ENCODE measurements at regions not wholly inside any gene's neighbourhood (a gene's known extent, or its start where the extent isn't known, plus 50 kb on each side); places are given as distances from the start of the nearest gene placed in this dataset.

DNA sequence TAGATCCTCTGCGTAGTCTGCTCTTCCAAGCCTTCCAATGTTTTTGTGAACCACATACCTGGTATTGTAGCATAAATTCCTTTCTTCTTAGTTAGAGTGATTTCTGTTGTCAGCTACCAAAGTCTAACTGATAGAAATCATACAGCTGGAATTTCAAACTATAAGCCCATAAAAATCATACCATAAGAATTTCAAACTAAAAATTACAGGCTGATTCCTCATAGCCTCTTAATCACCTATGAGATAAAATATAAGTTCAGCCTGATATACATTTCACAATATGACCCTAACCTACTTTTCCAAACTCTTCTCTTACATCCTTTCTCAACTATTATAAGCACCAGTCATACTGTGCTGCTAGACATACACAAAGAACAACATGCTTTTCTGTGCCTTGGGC is 64.8 kb downstream of the PTHLH start:
- DNase-seq = no peak
- intact Hi-C loops (cut with DNase I) = no loop called here
- Histone ChIP-seq H3K27me3 (ENCODE audit: control insufficient read depth in 1 of 2, insufficient read depth in 2 of 2, low read length in 1 of 2) (no peaks in the 10 kb centered on the region), H3K36me3 (ENCODE audit: control insufficient read depth in 1 of 2, insufficient read depth in 2 of 2, low read length in 1 of 2) (no peaks in the 10 kb centered on the region), H3K4me1 (ENCODE audit: control insufficient read depth in 1 of 2, insufficient read depth in 2 of 2, low read length in 2 of 2) (peaks cover 0 to 4% of the 10 kb centered on the region in 2 donors), H3K27ac (ENCODE audit: low read depth in 1 of 2, low read length in 2 of 2) (no peak overlapping the region), H3K9me3 (ENCODE audit: control insufficient read depth, low read length) (no peaks in the 10 kb centered on the region), H3K4me3 (ENCODE audit: low read length in 2 of 2) (no peak overlapping the region)
- 93 to 96% methylated on average over 1 of the region's 1 CpG for WGBS, 2 donors
- ATAC-seq (ENCODE audit: low FRiP score) = no peak

DNA sequence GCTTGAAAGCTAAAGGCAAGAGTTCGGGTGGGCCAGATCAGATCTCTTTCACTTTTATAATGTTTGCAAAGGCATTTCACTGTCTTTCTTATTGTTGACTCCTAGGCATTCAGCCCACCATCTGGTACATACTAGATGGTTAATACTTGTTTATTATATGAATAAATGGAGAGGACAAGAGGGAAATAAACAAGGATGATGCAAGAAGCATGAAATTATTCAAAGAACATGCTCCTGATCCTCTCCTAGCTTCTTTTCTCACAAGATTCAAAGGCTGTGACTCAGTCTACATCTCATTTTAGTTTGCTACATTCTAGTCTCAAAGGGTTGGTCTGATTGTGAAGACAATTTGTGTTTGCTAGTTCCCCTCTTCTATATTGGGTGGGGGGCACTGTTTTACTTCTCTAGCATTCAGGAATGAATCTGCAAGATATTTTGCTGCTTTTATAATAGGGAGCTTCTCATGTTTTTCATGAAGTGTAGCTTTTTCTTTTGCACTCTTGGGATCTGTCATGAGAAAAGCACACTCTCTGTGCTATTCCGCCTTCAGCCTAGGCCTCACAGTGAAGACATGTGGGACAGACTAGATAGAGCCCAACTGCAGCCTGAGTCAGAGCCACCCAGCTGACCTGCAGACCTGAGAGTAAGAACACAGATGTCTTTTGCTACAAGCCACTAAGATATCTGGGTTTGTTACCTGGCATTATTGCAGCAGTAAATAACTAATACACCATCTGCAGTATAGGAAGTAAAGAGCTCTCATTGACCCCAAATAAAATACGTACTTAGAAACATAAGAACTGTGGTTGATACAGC is 65.7 kb downstream of the PTHLH start:
- intact Hi-C loops (cut with DNase I) = no loop called here
- Histone ChIP-seq H3K4me1 (ENCODE audit: control insufficient read depth in 1 of 2, insufficient read depth in 2 of 2, low read length in 2 of 2) (peaks cover 0 to 4% of the 10 kb centered on the region in 2 donors), H3K9me3 (ENCODE audit: control insufficient read depth, low read length) (no peaks in the 10 kb centered on the region), H3K27me3 (ENCODE audit: control insufficient read depth in 1 of 2, insufficient read depth in 2 of 2, low read length in 1 of 2) (no peaks in the 10 kb centered on the region), H3K27ac (ENCODE audit: low read depth in 1 of 2, low read length in 2 of 2) (no peak overlapping the region), H3K4me3 (ENCODE audit: low read length in 2 of 2) (no peak overlapping the region), H3K36me3 (ENCODE audit: control insufficient read depth in 1 of 2, insufficient read depth in 2 of 2, low read length in 1 of 2) (no peaks in the 10 kb centered on the region)
- 93 to 97% methylated on average over 3 of the region's 3 CpGs for WGBS, 2 donors
- no peak for ATAC-seq (ENCODE audit: low FRiP score)
- DNase-seq = no peak

DNA sequence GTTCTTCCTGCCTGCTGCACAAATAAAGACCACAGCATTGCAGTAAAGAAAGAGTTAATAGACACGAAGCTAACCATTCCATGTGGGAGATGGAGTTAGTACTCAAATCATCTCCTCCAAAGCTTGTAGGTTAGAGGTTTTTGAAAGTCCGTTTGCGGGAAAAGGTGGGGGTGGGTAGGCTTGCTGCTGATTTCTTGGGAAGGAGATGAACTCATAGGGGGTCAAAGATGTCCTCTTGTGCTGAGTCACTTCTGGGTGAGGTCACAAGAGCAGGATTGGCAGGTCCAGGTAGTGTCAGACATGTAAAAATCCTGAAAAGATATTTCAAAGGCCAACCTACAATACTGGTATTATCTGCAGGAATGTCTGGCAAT is 66.4 kb downstream of the PTHLH start:
- H3K4me3 ChIP-seq (ENCODE audit: low read length in 2 of 2) = no peak overlapping the region
- H3K27ac ChIP-seq (ENCODE audit: low read depth in 1 of 2, low read length in 2 of 2) = no peak overlapping the region
- ATAC-seq (ENCODE audit: low FRiP score) (no peak), DNase-seq (no peak)
- no peaks in the 10 kb centered on the region for H3K9me3 ChIP-seq (ENCODE audit: control insufficient read depth, low read length)
- H3K27me3 ChIP-seq (ENCODE audit: control insufficient read depth in 1 of 2, insufficient read depth in 2 of 2, low read length in 1 of 2) = no peaks in the 10 kb centered on the region
- peaks cover 0 to 4% of the 10 kb centered on the region in 2 donors for H3K4me1 ChIP-seq (ENCODE audit: control insufficient read depth in 1 of 2, insufficient read depth in 2 of 2, low read length in 2 of 2)
- H3K36me3 ChIP-seq (ENCODE audit: control insufficient read depth in 1 of 2, insufficient read depth in 2 of 2, low read length in 1 of 2) = no peaks in the 10 kb centered on the region
- intact Hi-C loops (cut with DNase I) = no loop called here
- 89 to 90% methylated on average over 3 of the region's 3 CpGs for WGBS, 2 donors

DNA sequence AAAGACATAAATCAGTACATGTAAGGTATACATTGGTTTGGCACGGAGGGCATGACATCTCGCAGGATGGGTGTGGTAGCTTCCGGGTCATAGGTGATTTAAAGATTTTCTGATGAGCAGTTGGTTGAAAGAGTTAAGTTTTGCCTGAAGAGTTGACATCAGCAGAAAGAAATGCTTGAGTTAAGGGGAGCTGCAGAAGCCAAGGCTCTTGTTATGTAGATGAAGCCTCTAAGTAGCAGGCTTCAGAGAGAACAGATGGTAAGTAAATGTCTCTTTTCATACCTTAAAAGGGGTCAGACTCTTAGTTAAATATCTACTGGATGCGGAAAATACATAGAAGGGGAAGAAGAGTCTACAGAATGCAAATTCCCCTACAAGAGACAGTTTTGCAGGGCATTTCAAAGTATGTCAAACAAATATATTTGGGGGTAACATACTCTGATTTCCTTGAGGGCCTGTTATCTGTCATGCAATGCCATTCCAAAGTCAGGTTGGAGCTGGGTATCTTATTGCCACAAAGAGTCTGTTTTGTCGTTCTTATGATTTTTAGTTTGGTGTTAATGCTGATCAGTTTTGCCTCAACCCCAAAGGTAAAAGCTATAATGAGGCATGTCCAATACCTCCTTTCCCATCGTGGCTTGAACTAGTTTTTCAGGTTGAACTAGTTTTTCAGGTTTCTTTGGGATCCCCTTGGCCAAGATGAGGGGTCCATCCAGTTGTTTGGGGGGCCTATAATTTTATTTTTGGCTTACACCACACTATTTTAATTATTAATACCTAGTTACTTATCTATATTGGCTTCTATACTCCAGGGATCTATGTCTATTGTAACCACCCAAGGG is 67.0 kb downstream of the PTHLH start:
- H3K36me3 ChIP-seq (ENCODE audit: control insufficient read depth in 1 of 2, insufficient read depth in 2 of 2, low read length in 1 of 2) = no peaks in the 10 kb centered on the region
- intact Hi-C loops (cut with DNase I) = no loop called here
- no peak overlapping the region for H3K4me3 ChIP-seq (ENCODE audit: low read length in 2 of 2)
- WGBS, 2 donors = 91 to 94% methylated on average over 6 of the region's 6 CpGs
- DNase-seq = no peak
- H3K27ac ChIP-seq (ENCODE audit: low read depth in 1 of 2, low read length in 2 of 2) = no peak overlapping the region
- peaks cover 0 to 4% of the 10 kb centered on the region in 2 donors for H3K4me1 ChIP-seq (ENCODE audit: control insufficient read depth in 1 of 2, insufficient read depth in 2 of 2, low read length in 2 of 2)
- no peaks in the 10 kb centered on the region for H3K27me3 ChIP-seq (ENCODE audit: control insufficient read depth in 1 of 2, insufficient read depth in 2 of 2, low read length in 1 of 2)
- no peak for ATAC-seq (ENCODE audit: low FRiP score)
- no peaks in the 10 kb centered on the region for H3K9me3 ChIP-seq (ENCODE audit: control insufficient read depth, low read length)

DNA sequence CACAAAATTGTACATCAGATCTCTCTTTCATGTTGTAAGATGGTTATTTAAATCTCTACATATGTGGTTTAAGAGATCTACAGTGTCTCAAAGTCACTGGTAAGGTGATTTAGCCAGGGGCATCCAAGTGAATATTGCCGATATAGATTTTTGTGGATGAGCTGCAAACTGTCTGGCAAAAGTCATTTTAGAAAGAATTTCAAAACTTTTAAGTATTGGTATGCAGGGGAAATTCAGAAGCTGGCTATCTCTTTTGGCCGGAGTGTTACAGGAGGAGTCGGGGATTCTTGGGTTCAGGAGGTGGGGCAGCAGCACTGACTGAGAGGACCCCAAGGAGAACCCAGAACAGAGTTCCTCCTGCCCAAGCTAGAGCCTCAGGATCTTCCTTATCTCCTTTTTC is 69.9 kb downstream of the PTHLH start:
- no peaks in the 10 kb centered on the region for H3K36me3 ChIP-seq (ENCODE audit: control insufficient read depth in 1 of 2, insufficient read depth in 2 of 2, low read length in 1 of 2)
- no peaks in the 10 kb centered on the region for H3K27me3 ChIP-seq (ENCODE audit: control insufficient read depth in 1 of 2, insufficient read depth in 2 of 2, low read length in 1 of 2)
- DNase-seq (no peak), ATAC-seq (ENCODE audit: low FRiP score) (no peak)
- WGBS, 2 donors = 83 to 94% methylated on average over 3 of the region's 3 CpGs
- H3K27ac ChIP-seq (ENCODE audit: low read depth in 1 of 2, low read length in 2 of 2) = no peak overlapping the region
- intact Hi-C loops (cut with DNase I) = no loop called here
- no peaks in the 10 kb centered on the region for H3K9me3 ChIP-seq (ENCODE audit: control insufficient read depth, low read length)
- H3K4me3 ChIP-seq (ENCODE audit: low read length in 2 of 2) = no peak overlapping the region
- H3K4me1 ChIP-seq (ENCODE audit: control insufficient read depth in 1 of 2, insufficient read depth in 2 of 2, low read length in 2 of 2) = peaks cover 0 to 4% of the 10 kb centered on the region in 2 donors

DNA sequence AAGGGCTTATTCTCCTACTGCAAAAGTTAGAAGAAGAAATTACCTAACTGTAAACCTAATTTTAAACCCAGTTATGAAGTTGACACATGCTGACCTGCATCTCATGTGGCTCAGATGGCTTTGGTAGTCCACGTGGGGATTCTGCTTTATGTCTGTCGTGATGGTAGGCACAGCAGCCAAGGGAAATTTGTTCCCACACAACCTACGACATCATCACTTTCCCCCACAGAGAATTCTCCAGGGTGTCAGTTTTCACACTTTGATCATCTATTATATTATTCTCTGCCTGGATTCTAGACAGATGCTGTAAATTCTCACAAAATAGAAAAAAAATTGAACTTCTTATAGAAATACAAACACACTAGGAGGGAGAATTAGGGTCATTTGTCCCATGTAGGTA is 70.6 kb downstream of the PTHLH start:
- no peak for ATAC-seq (ENCODE audit: low FRiP score)
- H3K4me1 ChIP-seq (ENCODE audit: control insufficient read depth in 1 of 2, insufficient read depth in 2 of 2, low read length in 2 of 2) = peaks cover 0 to 4% of the 10 kb centered on the region in 2 donors
- no peak overlapping the region for H3K27ac ChIP-seq (ENCODE audit: low read depth in 1 of 2, low read length in 2 of 2)
- no peak for DNase-seq
- no peaks in the 10 kb centered on the region for H3K9me3 ChIP-seq (ENCODE audit: control insufficient read depth, low read length)
- H3K27me3 ChIP-seq (ENCODE audit: control insufficient read depth in 1 of 2, insufficient read depth in 2 of 2, low read length in 1 of 2) = no peaks in the 10 kb centered on the region
- H3K4me3 ChIP-seq (ENCODE audit: low read length in 2 of 2) = no peak overlapping the region
- intact Hi-C loops (cut with DNase I) = no loop called here
- 28 to 29% methylated on average over 3 of the region's 3 CpGs for WGBS, 2 donors
- no peaks in the 10 kb centered on the region for H3K36me3 ChIP-seq (ENCODE audit: control insufficient read depth in 1 of 2, insufficient read depth in 2 of 2, low read length in 1 of 2)

DNA sequence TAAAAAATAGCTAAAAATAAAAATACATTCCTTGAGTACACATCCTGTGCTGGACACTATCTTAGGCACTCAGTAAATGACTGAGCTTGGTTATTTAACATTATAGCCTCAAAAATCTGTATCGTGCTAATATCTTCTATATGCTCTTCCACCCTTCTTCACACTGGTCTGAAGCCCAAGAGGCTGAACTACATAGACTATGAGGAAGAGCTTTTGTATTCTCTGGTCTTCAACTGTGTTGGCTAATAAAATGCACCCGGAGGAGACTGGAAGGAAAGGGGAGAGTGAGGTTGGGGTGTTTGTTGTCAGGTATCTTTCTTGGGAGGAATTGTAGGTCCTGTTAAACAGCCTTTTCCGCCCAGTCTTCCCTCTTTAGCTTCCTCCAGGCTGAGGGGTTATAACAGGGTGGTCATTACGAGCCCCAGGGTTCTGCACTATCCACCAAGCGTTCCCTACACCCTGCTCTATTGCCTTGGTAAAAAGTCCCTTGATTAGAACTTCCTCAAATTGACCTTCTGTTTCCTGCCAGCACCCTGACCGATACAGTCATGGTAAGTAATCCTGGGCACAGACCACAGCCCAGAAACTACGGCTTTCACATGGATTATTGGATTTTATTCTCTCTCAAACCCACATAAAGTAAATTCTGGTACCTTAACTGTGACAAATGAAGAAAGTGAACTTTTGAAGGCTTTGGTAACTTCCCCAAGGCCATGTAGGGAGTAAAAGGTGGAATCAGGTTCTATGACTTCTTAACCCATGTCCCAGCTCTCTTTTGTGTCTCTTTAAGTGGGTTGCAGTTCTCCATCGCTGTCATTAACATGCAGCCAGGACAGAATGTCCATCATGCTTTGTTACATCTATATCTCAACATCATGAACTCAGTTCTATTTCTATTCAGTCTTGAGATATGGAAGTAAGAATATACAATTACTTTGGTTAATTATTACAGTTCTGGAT is 71.3 kb downstream of the PTHLH start:
- H3K36me3 ChIP-seq (ENCODE audit: control insufficient read depth in 1 of 2, insufficient read depth in 2 of 2, low read length in 1 of 2) = no peaks in the 10 kb centered on the region
- intact Hi-C loops (cut with DNase I) = no loop called here
- H3K4me3 ChIP-seq (ENCODE audit: low read length in 2 of 2) = no peak overlapping the region
- DNase-seq = no peak
- WGBS, 2 donors = 92 to 93% methylated on average over 8 of the region's 8 CpGs
- H3K27ac ChIP-seq (ENCODE audit: low read depth in 1 of 2, low read length in 2 of 2) = no peak overlapping the region
- no peak for ATAC-seq (ENCODE audit: low FRiP score)
- peaks cover 0 to 4% of the 10 kb centered on the region in 2 donors for H3K4me1 ChIP-seq (ENCODE audit: control insufficient read depth in 1 of 2, insufficient read depth in 2 of 2, low read length in 2 of 2)
- no peaks in the 10 kb centered on the region for H3K27me3 ChIP-seq (ENCODE audit: control insufficient read depth in 1 of 2, insufficient read depth in 2 of 2, low read length in 1 of 2)
- no peaks in the 10 kb centered on the region for H3K9me3 ChIP-seq (ENCODE audit: control insufficient read depth, low read length)

DNA sequence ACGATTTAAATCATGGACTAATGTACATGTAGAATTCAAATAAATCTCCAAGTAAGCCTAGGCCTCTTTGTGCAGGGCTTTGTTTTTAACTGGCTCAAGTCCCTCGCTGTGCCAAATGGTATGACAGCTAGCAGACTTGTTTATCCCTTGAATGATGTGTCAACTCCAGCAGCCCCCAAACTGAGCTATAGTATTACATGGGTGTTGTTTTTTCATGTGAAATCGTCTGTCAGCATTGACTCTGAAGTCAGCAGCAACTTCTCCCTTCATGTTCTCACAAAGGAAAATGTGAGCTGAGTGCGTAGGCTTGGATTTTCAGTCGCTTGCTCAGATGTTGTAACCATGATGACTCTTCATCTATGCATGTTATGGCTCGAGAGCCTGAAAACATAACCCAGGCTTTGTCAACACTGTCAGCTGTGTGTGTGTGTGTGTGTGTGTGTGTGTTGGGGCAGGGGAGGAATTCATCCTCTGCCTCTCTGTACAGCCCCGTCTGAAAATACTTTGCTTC is 73.3 kb downstream of the PTHLH start:
- Histone ChIP-seq H3K4me3 (ENCODE audit: low read length in 2 of 2) (no peak overlapping the region), H3K27me3 (ENCODE audit: control insufficient read depth in 1 of 2, insufficient read depth in 2 of 2, low read length in 1 of 2) (no peaks in the 10 kb centered on the region), H3K36me3 (ENCODE audit: control insufficient read depth in 1 of 2, insufficient read depth in 2 of 2, low read length in 1 of 2) (no peaks in the 10 kb centered on the region), H3K27ac (ENCODE audit: low read depth in 1 of 2, low read length in 2 of 2) (no peak overlapping the region), H3K4me1 (ENCODE audit: control insufficient read depth in 1 of 2, insufficient read depth in 2 of 2, low read length in 2 of 2) (peaks cover 0 to 4% of the 10 kb centered on the region in 2 donors), H3K9me3 (ENCODE audit: control insufficient read depth, low read length) (no peaks in the 10 kb centered on the region)
- 51 to 64% methylated on average over 7 of the region's 7 CpGs for whole genome bisulfite sequencing, 2 donors
- ATAC-seq (ENCODE audit: low FRiP score) (no peak), DNase-seq (no peak)
- intact Hi-C loops (cut with DNase I) = no loop called here

Data from aorta (tissue), 5 donors.